HCT116 (cell line): ENCODE measurements at regions not wholly inside any gene's neighbourhood (a gene's known extent, or its start where the extent isn't known, plus 50 kb on each side); places are given as distances from the start of the nearest gene placed in this dataset.

Experiments
- ATAC-seq: fragments of 200-7000 bp; cut with Tn5 transposase; 2 replicates; pipeline ENCODE4 v1.9.1; 2020; ENCODE audit warnings: mild to moderate bottlenecking, moderate library complexity
- BruUV-seq: library from RNA; stranded (reverse); fragments of 400-500 nt; replicated peaks from 2 replicates; lab custom pipeline; 2021; lab: Mats Ljungman, UMichigan
- CTCF ChIA-PET: fragments of 300-600 bp; sonication (Branson Sonifier 250); formaldehyde crosslinking; loops from one replicate; lab custom pipeline; 2021; ENCODE audit warnings: antibody characterized with exemption; lab: Charles Lee
- POLR2A ChIA-PET: fragments of 300-600, 350-600 bp; sonication (Branson Sonifier 250); formaldehyde crosslinking; loops from one replicate; lab custom pipeline; 2021; ENCODE audit warnings: antibody characterized with exemption; lab: Charles Lee
- RAD21 ChIA-PET, 2 experiments: fragments of 300-600 bp; sonication (Branson Sonifier 250); formaldehyde crosslinking; loops; one replicate each; lab custom pipeline; 2023; ENCODE audit warnings: low total read pairs in 2 of 2; ENCODE audit not compliant: uncharacterized antibody in 2 of 2, unreplicated experiment in 2 of 2, low non-redundant PET in 1 of 2; lab: Charles Lee
- DNase-seq: peaks from one replicate; pipeline ENCODE4 v3.0.0-alpha.2; 2010; ENCODE audit warnings: low read depth, low spot score
- H2AFZ ChIP-seq: fragments of 200-600 bp; shearing (Covaris generic), sonication (generic); 2 replicates; pipeline ENCODE4 v1.6.1; 2017; ENCODE audit warnings: low read depth, mixed run types, mixed read lengths, antibody characterized with exemption, low read length; ENCODE audit not compliant: poor library complexity, severe bottlenecking
- H3K27ac ChIP-seq: 2 replicates; pipeline ENCODE4 v1.5.1; 2012; ENCODE audit warnings: low read depth, low read length
- H3K27me3 ChIP-seq: fragments of 200-600 bp; sonication (generic); 2 replicates; pipeline ENCODE4 v1.6.1; 2016; ENCODE audit warnings: mixed run types, low read length, mixed read lengths; ENCODE audit not compliant: insufficient read depth
- H3K36me3 ChIP-seq, 2 experiments: fragments of 200-500 bp in 1 of 2; fragments of 200-600 bp in 1 of 2; sonication (Bioruptor generic) in 1 of 2; sonication (generic) in 1 of 2; 2 replicates each; pipeline versions ENCODE4 v1.5.1 to v1.6.1; 2014 to 2016; ENCODE audit warnings: low read length in 2 of 2, inconsistent platforms in 1 of 2, mixed read lengths in 1 of 2, mixed run types in 1 of 2; ENCODE audit not compliant: insufficient read depth in 2 of 2, control insufficient read depth in 1 of 2
- H3K4me1 ChIP-seq, 2 experiments: fragments of 200-600 bp in 1 of 2; sonication (generic) in 1 of 2; 2 replicates each; pipeline versions ENCODE4 v1.5.1 to v1.6.1; 2012 to 2017; ENCODE audit warnings: low read length in 2 of 2, inconsistent platforms in 1 of 2, mild to moderate bottlenecking in 1 of 2, mixed read lengths in 1 of 2, mixed run types in 1 of 2, moderate library complexity in 1 of 2; ENCODE audit not compliant: insufficient read depth in 2 of 2, control insufficient read depth in 1 of 2
- H3K4me2 ChIP-seq: fragments of 200-600 bp; sonication (generic); 2 replicates; pipeline ENCODE4 v1.6.1; 2017; ENCODE audit warnings: mixed run types, low read length, mixed read lengths
- H3K4me3 ChIP-seq, 2 experiments: fragments of 200-600 bp in 1 of 2; sonication (generic) in 1 of 2; replicated peaks in 1 of 2; 2 replicates each; pipeline ENCODE4 v1.5.1; 2011 to 2016; ENCODE audit warnings: low read length in 2 of 2, control low read depth in 1 of 2, low read depth in 1 of 2, mild to moderate bottlenecking in 1 of 2, mixed read lengths in 1 of 2, mixed run types in 1 of 2
- H3K79me2 ChIP-seq: fragments of 200-600 bp; sonication (generic); 2 replicates; pipeline ENCODE4 v1.6.1; 2017; ENCODE audit warnings: mild to moderate bottlenecking, mixed run types, low read length, moderate library complexity, mixed read lengths; ENCODE audit not compliant: insufficient read depth
- H3K9ac ChIP-seq: fragments of 200-600 bp; sonication (generic); 2 replicates; pipeline ENCODE4 v1.6.1; 2016; ENCODE audit warnings: low read length, mixed read lengths
- H3K9me2 ChIP-seq: fragments of 200-600 bp; sonication (generic), shearing (Covaris generic); 2 replicates; pipeline ENCODE4 v1.6.1; 2017; ENCODE audit warnings: mixed run types, mild to moderate bottlenecking, moderate library complexity; ENCODE audit not compliant: insufficient read depth
- H3K9me3 ChIP-seq, 2 experiments: fragments of 200-500 bp in 1 of 2; fragments of 200-600 bp in 1 of 2; sonication (Bioruptor generic) in 1 of 2; sonication (generic) in 1 of 2; 2 replicates each; pipeline ENCODE4 v1.6.1; 2014 to 2017; ENCODE audit warnings: low read length in 2 of 2, mixed read lengths in 2 of 2, inconsistent platforms in 1 of 2, low read depth in 1 of 2, mild to moderate bottlenecking in 1 of 2, mixed run types in 1 of 2, moderate library complexity in 1 of 2; ENCODE audit not compliant: control insufficient read depth in 1 of 2, insufficient read depth in 1 of 2
- H4K20me1 ChIP-seq: fragments of 200-600 bp; sonication (generic), shearing (Covaris generic); 2 replicates; pipeline ENCODE4 v1.6.1; 2017; ENCODE audit warnings: mixed run types, mild to moderate bottlenecking, moderate library complexity; ENCODE audit not compliant: insufficient read depth
- ATF3 ChIP-seq: IDR thresholded peaks from 2 replicates; pipeline ENCODE4 v1.6.1; 2012
- CTCF ChIP-seq, 3 experiments: fragments of 200-600 bp in 1 of 3; sonication (generic) in 1 of 3; IDR thresholded peaks in 2 of 3; conservative IDR thresholded peaks in 1 of 3; 2 replicates each; pipeline ENCODE4 v1.5.1; 2012 to 2017; ENCODE audit warnings: low read depth in 2 of 3, low read length in 2 of 3, antibody characterized with exemption in 1 of 3, borderline replicate concordance in 1 of 3, control low read depth in 1 of 3, mild to moderate bottlenecking in 1 of 3, mixed read lengths in 1 of 3, mixed run types in 1 of 3, moderate library complexity in 1 of 3; ENCODE audit not compliant: insufficient read depth in 1 of 3
- ELF1 ChIP-seq: IDR thresholded peaks from 2 replicates; pipeline ENCODE4 v1.6.1; 2012; ENCODE audit warnings: low read depth, borderline replicate concordance
- FOSL1 ChIP-seq: IDR thresholded peaks from 2 replicates; pipeline ENCODE4 v1.6.1; 2012; ENCODE audit warnings: low read depth
- POLR2AphosphoS5 ChIP-seq: IDR thresholded peaks from 2 replicates; pipeline ENCODE4 v1.6.1; 2011; ENCODE audit warnings: mild to moderate bottlenecking, low read depth, low read length, moderate library complexity
- RAD21 ChIP-seq: IDR thresholded peaks from 2 replicates; pipeline ENCODE4 v1.6.1; 2012; ENCODE audit warnings: low read depth, mild to moderate bottlenecking
- SIN3A ChIP-seq: IDR thresholded peaks from 2 replicates; pipeline ENCODE4 v1.6.1; 2012; ENCODE audit warnings: low read depth
- SP1 ChIP-seq: IDR thresholded peaks from 2 replicates; pipeline ENCODE4 v1.6.1; 2012; ENCODE audit warnings: low read depth
- SRF ChIP-seq: IDR thresholded peaks from 2 replicates; pipeline ENCODE4 v1.6.1; 2012; ENCODE audit warnings: low read depth
- ZBTB33 ChIP-seq: IDR thresholded peaks from 2 replicates; pipeline ENCODE4 v1.6.1; 2011; ENCODE audit warnings: mild to moderate bottlenecking, low read length, moderate library complexity; ENCODE audit not compliant: insufficient replicate concordance; ENCODE audit errors: extremely low read depth
- ZFX ChIP-seq: fragments of 450-650 bp; IDR thresholded peaks from 2 replicates; pipeline ENCODE4 v1.6.1; 2017
- ZNF274 ChIP-seq: fragments of 200-500 bp; sonication (Bioruptor generic); IDR thresholded peaks from 2 replicates; pipeline ENCODE4 v1.6.1; 2014; ENCODE audit warnings: mild to moderate bottlenecking, low read depth, low read length, inconsistent platforms
- intact Hi-C: fragments of 100-400 bp; cut with micrococcal nuclease; formaldehyde crosslinking; loops from 2 replicates; pipeline ENCODE4 v1.10.0; 2022

- Histone ChIP-seq H3K27me3 (no peaks in the 10 kb centered on the region), H3K79me2 (no peaks in the 10 kb centered on the region), H3K9ac (no peak overlapping the region), H4K20me1 (no peaks in the 10 kb centered on the region), H3K9me3 (0 out of 4 replicates have a peak, but pooled peaks cover 0 to 3% of the 10 kb centered on the region in 2 experiments), H3K27ac (no peak overlapping the region), H3K4me1 (no peaks in the 10 kb centered on the region), H3K4me2 (no peak overlapping the region), H3K36me3 (no peaks in the 10 kb centered on the region), H2AFZ (no peak overlapping the region), H3K9me2 (no peaks in the 10 kb centered on the region), H3K4me3 (no peak overlapping the region)
- BruUV-seq = no TSS peak
- no peak for TF ChIP-seq RAD21
- TF ChIP-seq SIN3A = no peak
- TF ChIP-seq SP1 = no peak
- no peak for TF ChIP-seq ZBTB33
- TF ChIP-seq SRF = no peak
- no peak for TF ChIP-seq ZNF274
- TF ChIP-seq ZFX = no peak
- TF ChIP-seq FOSL1 = no peak
- ChIA-PET POLR2A (no interaction called here), CTCF (no interaction called here), RAD21 (no interaction called here)
- DNase-seq = no peak
- intact Hi-C loops = no loop called here
- ATAC-seq = no peak
Measured at GRCh38 chr9:79357194-79357593, 214.6 kb upstream of the TLE4 start.

- Histone ChIP-seq H3K79me2 (no peaks in the 10 kb centered on the region), H3K36me3 (no peaks in the 10 kb centered on the region), H3K9me3 (0 out of 4 replicates have a peak, but pooled peaks cover 0 to 3% of the 10 kb centered on the region in 2 experiments), H3K4me3 (no peak overlapping the region), H4K20me1 (no peaks in the 10 kb centered on the region), H3K27me3 (no peaks in the 10 kb centered on the region), H3K9ac (no peak overlapping the region), H3K4me1 (no peaks in the 10 kb centered on the region)
- ChIA-PET POLR2A (no interaction called here), RAD21 (no interaction called here)
- TF ChIP-seq POLR2AphosphoS5 (no peak), ELF1 (no peak), RAD21 (no peak), CTCF (IDR thresholded peaks at IDR 0.05 in 2 of 3, conservative IDR thresholded peaks at IDR 0.05 in 1 of 3; ENCODE audit: borderline replicate concordance in 1 of 3, insufficient read depth in 1 of 3, low read depth in 2 of 3, low read length in 2 of 3) (no peak), ATF3 (no peak)
- TF ChIP-seq, all 23 proteins: peak for 0
- H2AFZ ChIP-seq = no peak overlapping the region
- no peaks in the 10 kb centered on the region for H3K9me2 ChIP-seq
- ATAC-seq = no peak
- no peak overlapping the region for H3K27ac ChIP-seq
- no peak overlapping the region for H3K4me2 ChIP-seq
- DNase-seq = no peak
- CTCF ChIA-PET = no interaction called here
- intact Hi-C loops = no loop called here
- no TSS peak for BruUV-seq
Measured at GRCh38 chr9:79357616-79358015, 214.1 kb upstream of the TLE4 start.
